ENCODE measurements at regions not wholly inside any gene's neighbourhood (a gene's known extent, or its start where the extent isn't known, plus 50 kb on each side); places are given as distances from the start of the nearest gene placed in this dataset.

- TF ChIP-seq KLF1 (tag by site-specific recombination; IDR thresholded peaks at IDR 0.05), result no peak
- TF ChIP-seq, protein P1, sequence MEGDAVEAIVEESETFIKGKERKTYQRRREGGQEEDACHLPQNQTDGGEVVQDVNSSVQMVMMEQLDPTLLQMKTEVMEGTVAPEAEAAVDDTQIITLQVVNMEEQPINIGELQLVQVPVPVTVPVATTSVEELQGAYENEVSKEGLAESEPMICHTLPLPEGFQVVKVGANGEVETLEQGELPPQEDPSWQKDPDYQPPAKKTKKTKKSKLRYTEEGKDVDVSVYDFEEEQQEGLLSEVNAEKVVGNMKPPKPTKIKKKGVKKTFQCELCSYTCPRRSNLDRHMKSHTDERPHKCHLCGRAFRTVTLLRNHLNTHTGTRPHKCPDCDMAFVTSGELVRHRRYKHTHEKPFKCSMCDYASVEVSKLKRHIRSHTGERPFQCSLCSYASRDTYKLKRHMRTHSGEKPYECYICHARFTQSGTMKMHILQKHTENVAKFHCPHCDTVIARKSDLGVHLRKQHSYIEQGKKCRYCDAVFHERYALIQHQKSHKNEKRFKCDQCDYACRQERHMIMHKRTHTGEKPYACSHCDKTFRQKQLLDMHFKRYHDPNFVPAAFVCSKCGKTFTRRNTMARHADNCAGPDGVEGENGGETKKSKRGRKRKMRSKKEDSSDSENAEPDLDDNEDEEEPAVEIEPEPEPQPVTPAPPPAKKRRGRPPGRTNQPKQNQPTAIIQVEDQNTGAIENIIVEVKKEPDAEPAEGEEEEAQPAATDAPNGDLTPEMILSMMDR (tag by site-specific recombination; IDR thresholded peaks at IDR 0.05), result no peak
- TF ChIP-seq YY1 (tag by site-specific recombination; IDR thresholded peaks at IDR 0.05), result no peak
Measured at GRCh38 chr21:15616864-15617574, 112.8 kb upstream of the USP25 start.

Measured in HEK293 (cell line).